H9 (cell line): ENCODE measurements at regions not wholly inside any gene's neighbourhood (a gene's known extent, or its start where the extent isn't known, plus 50 kb on each side); places are given as distances from the start of the nearest gene placed in this dataset.

Experiments used
- DNase-seq: peaks from one replicate; pipeline ENCODE4 v3.0.0-alpha.2; 2017
- H2AFZ ChIP-seq: one replicate; pipeline ENCODE4 v1.6.1; 2013; ENCODE audit warnings: mild to moderate bottlenecking, low read length, control low read depth, moderate library complexity
- H2AK5ac ChIP-seq: 2 replicates; pipeline ENCODE4 v1.6.1; 2013; ENCODE audit warnings: low read length, control low read depth, mixed read lengths; ENCODE audit not compliant: insufficient read length
- H2BK120ac ChIP-seq: one replicate; pipeline ENCODE4 v1.6.1; 2013; ENCODE audit warnings: low read depth, mild to moderate bottlenecking, low read length, control low read depth, inconsistent platforms; ENCODE audit not compliant: poor library complexity, severe bottlenecking
- H2BK12ac ChIP-seq: 2 replicates; pipeline ENCODE4 v1.6.1; 2013; ENCODE audit warnings: low read length, control low read depth, mixed read lengths, low read depth; ENCODE audit not compliant: insufficient read length
- H2BK15ac ChIP-seq: 2 replicates; pipeline ENCODE4 v1.6.1; 2013; ENCODE audit warnings: low read depth, low read length, control low read depth
- H2BK20ac ChIP-seq: one replicate; pipeline ENCODE4 v1.6.1; 2013; ENCODE audit warnings: low read depth, mild to moderate bottlenecking, low read length, control low read depth, inconsistent platforms; ENCODE audit not compliant: poor library complexity, severe bottlenecking
- H2BK5ac ChIP-seq: 2 replicates; pipeline ENCODE4 v1.6.1; 2013; ENCODE audit warnings: low read length, control low read depth, mixed read lengths; ENCODE audit not compliant: insufficient read length
- H3K14ac ChIP-seq: 2 replicates; pipeline ENCODE4 v1.6.1; 2013; ENCODE audit warnings: low read length, control low read depth; ENCODE audit not compliant: insufficient read depth
- H3K18ac ChIP-seq: 2 replicates; pipeline ENCODE4 v1.6.1; 2013; ENCODE audit warnings: low read depth, mild to moderate bottlenecking, mixed read lengths, low read length, control low read depth; ENCODE audit not compliant: insufficient read length
- H3K23ac ChIP-seq: 2 replicates; pipeline ENCODE4 v1.6.1; 2013; ENCODE audit warnings: low read length, control low read depth, mixed read lengths, low read depth; ENCODE audit not compliant: insufficient read length
- H3K23me2 ChIP-seq: 2 replicates; pipeline ENCODE4 v1.6.1; 2013; ENCODE audit warnings: low read depth, mild to moderate bottlenecking, mixed read lengths, low read length, control low read depth; ENCODE audit not compliant: insufficient read length, poor library complexity, severe bottlenecking
- H3K27ac ChIP-seq: 2 replicates; pipeline ENCODE4 v1.5.1; 2013; ENCODE audit warnings: low read length, control low read depth, mixed read lengths, low read depth; ENCODE audit not compliant: insufficient read length
- H3K27me3 ChIP-seq: 2 replicates; pipeline ENCODE4 v1.6.1; 2013; ENCODE audit warnings: low read length, control low read depth, inconsistent platforms; ENCODE audit not compliant: insufficient read depth
- H3K4ac ChIP-seq: 2 replicates; pipeline ENCODE4 v1.6.1; 2013; ENCODE audit warnings: low read depth, mild to moderate bottlenecking, control low read depth, inconsistent platforms, low read length, moderate library complexity
- H3K4me1 ChIP-seq: 2 replicates; pipeline ENCODE4 v1.6.1; 2013; ENCODE audit warnings: low read length, control low read depth, inconsistent platforms; ENCODE audit not compliant: insufficient read depth
- H3K4me2 ChIP-seq: 2 replicates; pipeline ENCODE4 v1.6.1; 2013; ENCODE audit warnings: low read length, control low read depth, mixed read lengths; ENCODE audit not compliant: insufficient read length, insufficient read depth
- H3K56ac ChIP-seq: 2 replicates; pipeline ENCODE4 v1.6.1; 2013; ENCODE audit warnings: low read depth, mild to moderate bottlenecking, mixed read lengths, low read length, control low read depth; ENCODE audit not compliant: insufficient read length
- H3K79me1 ChIP-seq: 2 replicates; pipeline ENCODE4 v1.6.1; 2013; ENCODE audit warnings: low read depth, mild to moderate bottlenecking, moderate library complexity, low read length, control low read depth, inconsistent platforms; ENCODE audit not compliant: insufficient read depth, poor library complexity, severe bottlenecking
- H3K79me2 ChIP-seq: 2 replicates; pipeline ENCODE4 v1.6.1; 2013; ENCODE audit warnings: low read length, control low read depth, inconsistent platforms; ENCODE audit not compliant: insufficient read depth
- H3K9ac ChIP-seq: 2 replicates; pipeline ENCODE4 v1.6.1; 2013; ENCODE audit warnings: low read length, control low read depth, mixed read lengths; ENCODE audit not compliant: insufficient read length; ENCODE audit errors: extremely low read depth
- H3K9me3 ChIP-seq: one replicate; pipeline ENCODE4 v1.6.1; 2013; ENCODE audit warnings: low read depth, low read length, inconsistent platforms; ENCODE audit not compliant: control insufficient read depth
- H3T11ph ChIP-seq: one replicate; pipeline ENCODE4 v1.6.1; 2013; ENCODE audit warnings: mild to moderate bottlenecking, low read length, control low read depth, inconsistent platforms
- H4K20me1 ChIP-seq: one replicate; pipeline ENCODE4 v1.6.1; 2013; ENCODE audit not compliant: control insufficient read depth, insufficient read length, insufficient read depth
- H4K5ac ChIP-seq: 2 replicates; pipeline ENCODE4 v1.6.1; 2013; ENCODE audit warnings: low read depth, mild to moderate bottlenecking, mixed read lengths, low read length, control low read depth; ENCODE audit not compliant: insufficient read length
- H4K8ac ChIP-seq: replicated peaks from 2 replicates; pipeline ENCODE4 v1.6.1; 2013; ENCODE audit warnings: low read length, control low read depth, mixed read lengths, low read depth; ENCODE audit not compliant: insufficient read length
- H4K91ac ChIP-seq: 2 replicates; pipeline ENCODE4 v1.6.1; 2013; ENCODE audit warnings: low read depth, mild to moderate bottlenecking, moderate library complexity, mixed read lengths, low read length, control low read depth; ENCODE audit not compliant: insufficient read length
- H3K27ac Mint-ChIP-seq, 3 experiments: 2 replicates in 2 of 3; 3 replicates in 1 of 3; pipeline ENCODE4 v1.8.0; 2020 to 2021; ENCODE audit warnings: mixed read lengths in 3 of 3, mild to moderate bottlenecking in 1 of 3, moderate library complexity in 1 of 3
- H3K27me3 Mint-ChIP-seq: 2 replicates; pipeline ENCODE4 v1.8.0; 2021; ENCODE audit warnings: low read depth, mild to moderate bottlenecking, moderate library complexity, mixed read lengths
- H3K36me3 Mint-ChIP-seq, 3 experiments: 2 replicates in 2 of 3; 3 replicates in 1 of 3; pipeline ENCODE4 v1.8.0; 2020 to 2021; ENCODE audit warnings: low read depth in 3 of 3, mixed read lengths in 3 of 3; ENCODE audit not compliant: insufficient read depth in 1 of 3
- H3K4me1 Mint-ChIP-seq, 2 experiments: 2 replicates each; pipeline ENCODE4 v1.8.0; 2020; ENCODE audit warnings: mixed read lengths in 2 of 2
- H3K4me3 Mint-ChIP-seq, 2 experiments: 2 replicates in 1 of 2; 3 replicates in 1 of 2; pipeline ENCODE4 v1.8.0; 2020 to 2021; ENCODE audit warnings: mild to moderate bottlenecking in 2 of 2, mixed read lengths in 2 of 2, moderate library complexity in 1 of 2
- H3K9me3 Mint-ChIP-seq, 2 experiments: 2 replicates in 1 of 2; 3 replicates in 1 of 2; pipeline ENCODE4 v1.8.0; 2020; ENCODE audit warnings: mild to moderate bottlenecking in 2 of 2, mixed read lengths in 2 of 2, moderate library complexity in 1 of 2
- WGBS: extraction: QIAGEN DNeasy Blood & Tissue Kit; methylation state at CpG from one replicate; pipeline ENCODE4 v1.1.7; 2013; ENCODE audit warnings: missing lambda C conversion rate, low lambda C conversion rate, mixed read lengths; ENCODE audit not compliant: insufficient read length; ENCODE audit errors: extremely low coverage; 5-methylcytosine and 5-hydroxymethylcytosine counted together
- TF ChIP-seq, protein P1 (sequence below): fragments of 200-600 bp; sonication (generic); conservative IDR thresholded peaks from 3 replicates; pipeline ENCODE4 v1.8.0; 2021; ENCODE audit warnings: antibody characterized with exemption, mild to moderate bottlenecking

DNA sequence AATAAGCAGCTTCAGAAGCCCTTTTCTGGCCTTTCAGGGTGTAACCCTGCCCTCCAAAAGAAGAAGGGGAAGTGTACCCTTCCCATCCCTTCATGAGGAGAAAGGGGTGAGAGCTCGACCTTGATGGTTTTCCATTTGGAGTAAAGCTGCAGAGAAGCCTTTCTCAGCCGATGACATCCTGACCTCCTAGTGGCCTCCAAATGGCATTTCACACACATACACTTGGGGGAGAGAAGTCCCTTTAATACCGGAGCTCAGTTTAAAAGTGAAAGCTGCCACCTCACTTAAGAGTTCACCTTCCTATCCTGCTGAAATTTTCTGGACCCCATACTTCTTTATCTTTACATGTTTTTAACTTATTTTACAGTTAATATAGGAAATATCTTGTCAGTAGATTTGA, 716.7 kb downstream of the DCDC2C start:
- Mint-ChIP-seq H3K4me1 (peaks cover 0 to 10% of the 10 kb centered on the region in 2 experiments; a peak in 1 of 4 replicates), H3K27me3 (peaks cover 4% of the 10 kb centered on the region), H3K27ac (no peak overlapping the region), H3K4me3 (no peak overlapping the region), H3K36me3 (peaks cover 0 to 4% (median 0%) of the 10 kb centered on the region in 3 experiments; a peak in 4 of 7 replicates), H3K9me3 (peaks cover 4 to 5% of the 10 kb centered on the region in 2 experiments)
- Histone ChIP-seq H2BK5ac (no peak overlapping the region), H3K23me2 (no peaks in the 10 kb centered on the region), H3T11ph (no peak overlapping the region), H2AFZ (no peak overlapping the region), H3K27ac (no peak overlapping the region), H4K20me1 (no peaks in the 10 kb centered on the region), H4K8ac (no peak overlapping the region), H3K79me2 (no peaks in the 10 kb centered on the region), H2BK120ac (no peak overlapping the region), H2AK5ac (no peak overlapping the region), H3K18ac (no peak overlapping the region), H3K14ac (no peak overlapping the region), H3K56ac (no peak overlapping the region), H2BK15ac (no peak overlapping the region), H3K9me3 (no peaks in the 10 kb centered on the region), H4K91ac (no peak overlapping the region), H3K23ac (no peak overlapping the region), H3K27me3 (no peaks in the 10 kb centered on the region), H2BK20ac (no peak overlapping the region), H3K9ac (no peak overlapping the region), H3K79me1 (no peaks in the 10 kb centered on the region), H3K4me2 (no peak overlapping the region), H4K5ac (no peak overlapping the region), H2BK12ac (no peak overlapping the region), H3K4me1 (no peaks in the 10 kb centered on the region), H3K4ac (no peak overlapping the region)
- DNase-seq: no peak
- no CpG with 5 or more reads among the region's 3 CpGs for WGBS
- TF ChIP-seq, protein P1, sequence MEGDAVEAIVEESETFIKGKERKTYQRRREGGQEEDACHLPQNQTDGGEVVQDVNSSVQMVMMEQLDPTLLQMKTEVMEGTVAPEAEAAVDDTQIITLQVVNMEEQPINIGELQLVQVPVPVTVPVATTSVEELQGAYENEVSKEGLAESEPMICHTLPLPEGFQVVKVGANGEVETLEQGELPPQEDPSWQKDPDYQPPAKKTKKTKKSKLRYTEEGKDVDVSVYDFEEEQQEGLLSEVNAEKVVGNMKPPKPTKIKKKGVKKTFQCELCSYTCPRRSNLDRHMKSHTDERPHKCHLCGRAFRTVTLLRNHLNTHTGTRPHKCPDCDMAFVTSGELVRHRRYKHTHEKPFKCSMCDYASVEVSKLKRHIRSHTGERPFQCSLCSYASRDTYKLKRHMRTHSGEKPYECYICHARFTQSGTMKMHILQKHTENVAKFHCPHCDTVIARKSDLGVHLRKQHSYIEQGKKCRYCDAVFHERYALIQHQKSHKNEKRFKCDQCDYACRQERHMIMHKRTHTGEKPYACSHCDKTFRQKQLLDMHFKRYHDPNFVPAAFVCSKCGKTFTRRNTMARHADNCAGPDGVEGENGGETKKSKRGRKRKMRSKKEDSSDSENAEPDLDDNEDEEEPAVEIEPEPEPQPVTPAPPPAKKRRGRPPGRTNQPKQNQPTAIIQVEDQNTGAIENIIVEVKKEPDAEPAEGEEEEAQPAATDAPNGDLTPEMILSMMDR: peak; percentile 54
